GM19240 (cell line): ENCODE measurements at regions not wholly inside any gene's neighbourhood (a gene's known extent, or its start where the extent isn't known, plus 50 kb on each side); places are given as distances from the start of the nearest gene placed in this dataset.

Experiments used
- DNase-seq: peaks from one replicate; pipeline ENCODE4 v3.0.0; 2011; ENCODE audit warnings: low spot score; ENCODE audit not compliant: insufficient read length

GRCh38 chr16:9186061-9186460 lies 94.6 kb downstream of the HAPSTR1 start:
- DNase-seq = no peak

GRCh38 chr16:9188721-9189120 lies 97.3 kb downstream of the HAPSTR1 start:
- DNase-seq = no peak

- no peak for DNase-seq
Observed at GRCh38 chr16:9191274-9191850, 99.9 kb downstream of the HAPSTR1 start.

GRCh38 chr16:9192746-9193145 lies 101.3 kb downstream of the HAPSTR1 start:
- DNase-seq = no peak

- DNase-seq = no peak
Observed at GRCh38 chr16:9195287-9195686, 103.8 kb downstream of the HAPSTR1 start.

GRCh38 chr16:9197957-9198661 lies 106.7 kb downstream of the HAPSTR1 start:
- DNase-seq = no peak

GRCh38 chr16:9199311-9199710 lies 107.9 kb downstream of the HAPSTR1 start:
- DNase-seq = no peak

GRCh38 chr16:9199751-9200150 lies 108.3 kb downstream of the HAPSTR1 start:
- no peak for DNase-seq

- DNase-seq = no peak
Observed at GRCh38 chr16:9203956-9204355, 112.5 kb downstream of the HAPSTR1 start.

- DNase-seq = no peak
Observed at GRCh38 chr16:9205661-9206060, 114.2 kb downstream of the HAPSTR1 start.

GRCh38 chr16:9206156-9206555 lies 114.7 kb downstream of the HAPSTR1 start:
- DNase-seq = no peak

- no peak for DNase-seq
Observed at GRCh38 chr16:9212621-9213020, 121.2 kb downstream of the HAPSTR1 start.

- no peak for DNase-seq
Observed at GRCh38 chr16:9219813-9220212, 128.4 kb downstream of the HAPSTR1 start.

GRCh38 chr16:9225527-9226316 lies 134.3 kb downstream of the HAPSTR1 start:
- no peak for DNase-seq

- no peak for DNase-seq
Observed at GRCh38 chr16:9226924-9227323, 135.5 kb downstream of the HAPSTR1 start.

- no peak for DNase-seq
Observed at GRCh38 chr16:9231039-9231438, 139.6 kb downstream of the HAPSTR1 start.

- no peak for DNase-seq
Observed at GRCh38 chr16:9232102-9232770, 140.8 kb downstream of the HAPSTR1 start.

GRCh38 chr16:9235867-9236266 lies 144.4 kb downstream of the HAPSTR1 start:
- no peak for DNase-seq

- no peak for DNase-seq
Observed at GRCh38 chr16:9236319-9236718, 144.9 kb downstream of the HAPSTR1 start.

GRCh38 chr16:9238346-9238745 lies 146.9 kb downstream of the HAPSTR1 start:
- DNase-seq = no peak

GRCh38 chr16:9241177-9241576 lies 149.7 kb downstream of the HAPSTR1 start:
- no peak for DNase-seq

- DNase-seq = no peak
Observed at GRCh38 chr16:9248162-9248561, 156.7 kb downstream of the HAPSTR1 start.
